ENCODE measurements at regions not wholly inside any gene's neighbourhood (a gene's known extent, or its start where the extent isn't known, plus 50 kb on each side); places are given as distances from the start of the nearest gene placed in this dataset.

- TF ChIP-seq ZNF274 (IDR thresholded peaks at IDR 0.05; ENCODE audit: low read depth, low read length) (no peak), YY1 (IDR thresholded peaks at IDR 0.05; ENCODE audit: insufficient read depth, insufficient read length) (no peak)
Observed at GRCh38 chr4:126358041-126358440, 1043.3 kb downstream of the FAT4 start.
